WTC11 (cell line): ENCODE measurements at regions not wholly inside any gene's neighbourhood (a gene's known extent, or its start where the extent isn't known, plus 50 kb on each side); places are given as distances from the start of the nearest gene placed in this dataset.
"Not testable (repeated sequence)": the region's sequence is repeated elsewhere in the genome, so short reads cannot be mapped to it uniquely, and the experiment has no call there.

Source experiments
- ATF1 ChIP-seq: sonication (generic); formaldehyde crosslinking; IDR thresholded peaks from 2 replicates; pipeline ENCODE4 v1.8.1; 2023; ENCODE audit warnings: mild to moderate bottlenecking, moderate library complexity, missing genetic modification reagents
- ATF3 ChIP-seq: sonication (generic); formaldehyde crosslinking; conservative IDR thresholded peaks from 2 replicates; pipeline ENCODE4 v1.8.1; 2022; ENCODE audit warnings: mild to moderate bottlenecking, missing genetic modification reagents
- ATF6 ChIP-seq: sonication (generic); formaldehyde crosslinking; IDR thresholded peaks from 2 replicates; pipeline ENCODE4 v1.8.1; 2023; ENCODE audit warnings: mild to moderate bottlenecking, missing genetic modification reagents
- CREB1 ChIP-seq: sonication (generic); formaldehyde crosslinking; IDR thresholded peaks from 2 replicates; pipeline ENCODE4 v1.8.0; 2023; ENCODE audit warnings: mild to moderate bottlenecking, missing genetic modification reagents
- CTCF ChIP-seq: fragments of 200-600 bp; IDR thresholded peaks from 2 replicates; pipeline ENCODE4 v1.8.0; 2022; ENCODE audit warnings: antibody characterized with exemption
- E2F1 ChIP-seq: sonication (generic); formaldehyde crosslinking; IDR thresholded peaks from 2 replicates; pipeline ENCODE4 v1.8.0; 2022; ENCODE audit warnings: mild to moderate bottlenecking, missing genetic modification reagents
- E2F5 ChIP-seq: sonication (generic); formaldehyde crosslinking; IDR thresholded peaks from 2 replicates; pipeline ENCODE4 v1.8.1; 2022; ENCODE audit warnings: mild to moderate bottlenecking, moderate library complexity, missing genetic modification reagents
- ERG ChIP-seq: fragments of 250-450 bp; sonication (Bioruptor Pico); IDR thresholded peaks from 2 replicates; pipeline ENCODE4 v1.8.0; 2021; ENCODE audit warnings: mild to moderate bottlenecking
- JUN ChIP-seq: sonication (generic); formaldehyde crosslinking; IDR thresholded peaks from 2 replicates; pipeline ENCODE4 v1.8.0; 2023; ENCODE audit warnings: mild to moderate bottlenecking, missing genetic modification reagents
- NFYB ChIP-seq: sonication (generic); formaldehyde crosslinking; conservative IDR thresholded peaks from 2 replicates; pipeline ENCODE4 v1.8.0; 2022; ENCODE audit warnings: low read depth, missing genetic modification reagents
- RELA ChIP-seq: sonication (generic); formaldehyde crosslinking; IDR thresholded peaks from 2 replicates; pipeline ENCODE4 v1.8.1; 2022; ENCODE audit warnings: missing genetic modification reagents, mild to moderate bottlenecking, borderline replicate concordance
- SMAD4 ChIP-seq: sonication (generic); formaldehyde crosslinking; IDR thresholded peaks from 2 replicates; pipeline ENCODE4 v1.8.0; 2022; ENCODE audit warnings: mild to moderate bottlenecking, missing genetic modification reagents
- ZBTB43 ChIP-seq: sonication (generic); formaldehyde crosslinking; IDR thresholded peaks from 2 replicates; pipeline ENCODE4 v1.8.1; 2023; ENCODE audit warnings: mild to moderate bottlenecking, missing genetic modification reagents
- TF ChIP-seq, protein P1 (sequence below): sonication (generic); formaldehyde crosslinking; IDR thresholded peaks from 2 replicates; pipeline ENCODE4 v1.8.1; 2023; ENCODE audit warnings: mild to moderate bottlenecking, missing genetic modification reagents, moderate library complexity

- not testable (repeated sequence) for TF ChIP-seq ATF3 (CRISPR knock-in tag); CTCF; E2F5; SMAD4 (CRISPR knock-in tag); JUN (CRISPR knock-in tag); ATF1 (CRISPR knock-in tag); CREB1 (CRISPR knock-in tag); ATF6 (CRISPR knock-in tag); ZBTB43 (CRISPR knock-in tag); E2F1 (CRISPR knock-in tag); RELA (CRISPR knock-in tag); NFYB; ERG (CRISPR knock-in tag)
- TF ChIP-seq, protein P1, sequence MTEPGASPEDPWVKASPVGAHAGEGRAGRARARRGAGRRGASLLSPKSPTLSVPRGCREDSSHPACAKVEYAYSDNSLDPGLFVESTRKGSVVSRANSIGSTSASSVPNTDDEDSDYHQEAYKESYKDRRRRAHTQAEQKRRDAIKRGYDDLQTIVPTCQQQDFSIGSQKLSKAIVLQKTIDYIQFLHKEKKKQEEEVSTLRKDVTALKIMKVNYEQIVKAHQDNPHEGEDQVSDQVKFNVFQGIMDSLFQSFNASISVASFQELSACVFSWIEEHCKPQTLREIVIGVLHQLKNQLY (CRISPR knock-in tag) = not testable (repeated sequence)
These were observed 320.7 kb downstream of the KLF13 start for GRCh38 chr15:31647337-31647826.
